Neural progenitor cell (in vitro differentiated cells): ENCODE measurements at regions not wholly inside any gene's neighbourhood (a gene's known extent, or its start where the extent isn't known, plus 50 kb on each side); places are given as distances from the start of the nearest gene placed in this dataset.

Source experiments
- CTCF ChIP-seq: fragments of 200-600 bp; sonication (generic); IDR thresholded peaks from 2 replicates; pipeline ENCODE4 v1.5.1; 2017; ENCODE audit warnings: antibody characterized with exemption, mild to moderate bottlenecking
- EZH2 ChIP-seq: fragments of 200-600 bp; sonication (generic); IDR thresholded peaks from 2 replicates; pipeline ENCODE4 v1.6.1; 2017; ENCODE audit warnings: antibody characterized with exemption, mild to moderate bottlenecking, moderate library complexity

- TF ChIP-seq EZH2, result no peak
- TF ChIP-seq CTCF, result no peak
Measured at GRCh38 chr3:118406562-118406961, 628.1 kb downstream of the IGSF11 start.
